OCI-LY3 (cell line): ENCODE measurements at regions not wholly inside any gene's neighbourhood (a gene's known extent, or its start where the extent isn't known, plus 50 kb on each side); places are given as distances from the start of the nearest gene placed in this dataset.
"Not testable (repeated sequence)": the region's sequence is repeated elsewhere in the genome, so short reads cannot be mapped to it uniquely, and the experiment has no call there.

Source experiments
- H2AFZ ChIP-seq: fragments of 200-600, 300-600 bp; shearing (Covaris generic); 2 replicates; pipeline ENCODE4 v1.6.0; 2014; ENCODE audit warnings: antibody characterized with exemption, low read depth, low read length
- H3K27ac ChIP-seq: fragments of 200-600, 300-600 bp; sonication (generic); 2 replicates; pipeline ENCODE4 v1.5.1; 2014; ENCODE audit warnings: mild to moderate bottlenecking, low read length, moderate library complexity, mixed read lengths
- H3K27me3 ChIP-seq: fragments of 200-600, 300-600 bp; sonication (generic); 2 replicates; pipeline ENCODE4 v1.6.1; 2014; ENCODE audit warnings: low read depth, low read length, mixed read lengths
- H3K36me3 ChIP-seq: fragments of 200-600, 300-600 bp; sonication (generic); replicated peaks from 2 replicates; pipeline ENCODE3; 2014; ENCODE audit warnings: low read depth, low read length, mixed read lengths
- H3K4me1 ChIP-seq: fragments of 300-600, 200-600 bp; sonication (generic); 2 replicates; pipeline ENCODE4 v1.6.1; 2014; ENCODE audit warnings: low read length, mixed read lengths
- H3K4me2 ChIP-seq: fragments of 200-600, 300-600 bp; sonication (generic); 2 replicates; pipeline ENCODE4 v1.6.1; 2014; ENCODE audit warnings: low read length, mixed read lengths
- H3K4me3 ChIP-seq: fragments of 300-600, 200-600 bp; sonication (generic); 2 replicates; pipeline ENCODE4 v1.5.1; 2014; ENCODE audit warnings: antibody characterized with exemption, mild to moderate bottlenecking, low read length, moderate library complexity
- H3K79me2 ChIP-seq: fragments of 300-600, 200-600 bp; shearing (Covaris generic); 2 replicates; pipeline ENCODE4 v1.6.1; 2014; ENCODE audit warnings: mild to moderate bottlenecking, low read length, mixed read lengths
- H3K9ac ChIP-seq: fragments of 300-600, 200-600 bp; shearing (Covaris generic); 2 replicates; pipeline ENCODE4 v1.6.0; 2014; ENCODE audit warnings: mild to moderate bottlenecking, low read length, moderate library complexity
- H3K9me3 ChIP-seq: fragments of 200-600, 300-600 bp; shearing (Covaris generic); 2 replicates; pipeline ENCODE4 v1.6.1; 2014; ENCODE audit warnings: low read length, mixed read lengths; ENCODE audit not compliant: insufficient read depth
- H4K20me1 ChIP-seq: fragments of 200-600, 300-600 bp; sonication (generic); 2 replicates; pipeline ENCODE4 v1.6.1; 2016; ENCODE audit warnings: low read length, mixed read lengths; ENCODE audit not compliant: insufficient read depth
- CTCF ChIP-seq: fragments of 200-600, 300-600 bp; sonication (generic); IDR thresholded peaks from 2 replicates; pipeline ENCODE4 v1.5.1; 2014; ENCODE audit warnings: antibody characterized with exemption, low read length, low read depth
- EZH2phosphoT487 ChIP-seq: fragments of 200-600 bp; shearing (Covaris generic); IDR thresholded peaks from 2 replicates; pipeline ENCODE4 v1.6.1; 2018; ENCODE audit warnings: antibody characterized with exemption, mixed run types, low read depth

- no peaks in the 10 kb centered on the region for H3K36me3 ChIP-seq
- H3K9me3 ChIP-seq = peaks cover 27% of the 10 kb centered on the region
- TF ChIP-seq EZH2phosphoT487 (no peak), CTCF (no peak)
- H3K27me3 ChIP-seq = no peaks in the 10 kb centered on the region
- H3K79me2 ChIP-seq = no peaks in the 10 kb centered on the region
- H4K20me1 ChIP-seq = no peaks in the 10 kb centered on the region
- H3K4me3 ChIP-seq = no peak overlapping the region
- H2AFZ ChIP-seq = no peak overlapping the region
- H3K4me1 ChIP-seq = no peaks in the 10 kb centered on the region
- no peak overlapping the region for H3K27ac ChIP-seq
- no peak overlapping the region for H3K9ac ChIP-seq
- H3K4me2 ChIP-seq = no peak overlapping the region
Measured at GRCh38 chrX:1051421-1051820, 161.0 kb downstream of the CRLF2 start.

- Histone ChIP-seq H3K4me2 (no peak overlapping the region), H3K9ac (no peak overlapping the region), H3K4me1 (no peaks in the 10 kb centered on the region), H3K27me3 (no peaks in the 10 kb centered on the region), H3K79me2 (no peaks in the 10 kb centered on the region), H4K20me1 (no peaks in the 10 kb centered on the region), H2AFZ (no peak overlapping the region), H3K9me3 (peaks cover 9% of the 10 kb centered on the region; the same call in 1 of the 2 replicates), H3K36me3 (no peaks in the 10 kb centered on the region), H3K4me3 (no peak overlapping the region), H3K27ac (no peak overlapping the region)
- TF ChIP-seq EZH2phosphoT487 = no peak
- no peak for TF ChIP-seq CTCF
Measured at GRCh38 chrX:1045680-1046314, 166.7 kb downstream of the CRLF2 start.

- Histone ChIP-seq H4K20me1 (no peaks in the 10 kb centered on the region), H3K27ac (no peak overlapping the region), H3K27me3 (no peaks in the 10 kb centered on the region), H3K79me2 (no peaks in the 10 kb centered on the region), H3K9me3 (peaks cover 9% of the 10 kb centered on the region; the same call in 1 of the 2 replicates), H2AFZ (no peak overlapping the region), H3K4me3 (no peak overlapping the region), H3K9ac (no peak overlapping the region), H3K4me1 (no peaks in the 10 kb centered on the region), H3K36me3 (no peaks in the 10 kb centered on the region), H3K4me2 (no peak overlapping the region)
- TF ChIP-seq CTCF (no peak), EZH2phosphoT487 (no peak)
Measured at GRCh38 chrX:1041091-1041490, 171.4 kb downstream of the CRLF2 start.

GRCh38 chrX:1035931-1036330 is 176.5 kb downstream of the CRLF2 start:
- not testable (repeated sequence) for H3K4me3 ChIP-seq, H4K20me1 ChIP-seq, H2AFZ ChIP-seq, H3K79me2 ChIP-seq, H3K9ac ChIP-seq, H3K27me3 ChIP-seq, H3K36me3 ChIP-seq, H3K4me1 ChIP-seq, H3K9me3 ChIP-seq, H3K27ac ChIP-seq, H3K4me2 ChIP-seq
